CD14-positive monocyte (primary cell): ENCODE measurements at regions not wholly inside any gene's neighbourhood (a gene's known extent, or its start where the extent isn't known, plus 50 kb on each side); places are given as distances from the start of the nearest gene placed in this dataset.

ENCODE experiments used
- DNase-seq, 3 donors: peaks; one replicate each; pipeline ENCODE4 v3.0.0-alpha.2; 2011 to 2022
- H2AFZ ChIP-seq: 2 replicates; pipeline ENCODE4 v1.6.0; 2012; ENCODE audit warnings: mild to moderate bottlenecking, low read depth, low read length, inconsistent platforms; ENCODE audit not compliant: insufficient read depth, poor library complexity, severe bottlenecking
- H3K27ac ChIP-seq, 2 donors: 1 replicate in 1 of 2; 2 replicates in 1 of 2; pipeline ENCODE4 v1.5.1; 2012 to 2013; ENCODE audit warnings: low read length in 2 of 2, control low read depth in 1 of 2, inconsistent platforms in 1 of 2, low read depth in 1 of 2, mild to moderate bottlenecking in 1 of 2
- H3K27me3 ChIP-seq, 2 donors: one replicate each; pipeline versions ENCODE4 v1.6.0 to v1.6.1; 2011 to 2013; ENCODE audit warnings: low read length in 2 of 2; ENCODE audit not compliant: control insufficient read depth in 2 of 2, insufficient read depth in 2 of 2
- H3K36me3 ChIP-seq, 2 donors: replicated peaks in 1 of 2; 1 replicate in 1 of 2; 2 replicates in 1 of 2; pipeline versions ENCODE4 v1.5.1 to v1.6.1; 2012 to 2013; ENCODE audit warnings: low read length in 2 of 2, control low read depth in 1 of 2, inconsistent platforms in 1 of 2, mild to moderate bottlenecking in 1 of 2; ENCODE audit not compliant: insufficient read depth in 2 of 2, control insufficient read depth in 1 of 2
- H3K4me1 ChIP-seq, 2 donors: 1 replicate in 1 of 2; 2 replicates in 1 of 2; pipeline versions ENCODE4 v1.5.1 to v1.6.1; 2012 to 2013; ENCODE audit warnings: low read length in 2 of 2, control low read depth in 1 of 2, inconsistent platforms in 1 of 2, mild to moderate bottlenecking in 1 of 2, moderate library complexity in 1 of 2; ENCODE audit not compliant: insufficient read depth in 2 of 2, control insufficient read depth in 1 of 2
- H3K4me2 ChIP-seq: replicated peaks from 2 replicates; pipeline ENCODE3; 2012; ENCODE audit warnings: low read length, moderate library complexity, mild to moderate bottlenecking; ENCODE audit not compliant: poor library complexity, severe bottlenecking; ENCODE audit errors: extremely low read depth
- H3K4me3 ChIP-seq, 3 experiments: fragments of 200-600 bp in 1 of 3; sonication (generic) in 1 of 3; replicated peaks in 1 of 3; 1 replicate in 2 of 3; 2 replicates in 1 of 3; pipeline ENCODE4 v1.5.1; 2011 to 2013; ENCODE audit warnings: low read length in 3 of 3, mild to moderate bottlenecking in 3 of 3, control low read depth in 2 of 3, low read depth in 2 of 3, inconsistent platforms in 1 of 3, moderate library complexity in 1 of 3
- H3K79me2 ChIP-seq: 2 replicates; pipeline ENCODE4 v1.6.0; 2012; ENCODE audit warnings: mild to moderate bottlenecking, control low read depth, inconsistent platforms, low read length, moderate library complexity; ENCODE audit not compliant: insufficient read depth
- H3K9ac ChIP-seq: 2 replicates; pipeline ENCODE4 v1.6.0; 2017; ENCODE audit warnings: low read length, mild to moderate bottlenecking; ENCODE audit not compliant: insufficient read depth, poor library complexity, severe bottlenecking
- H3K9me3 ChIP-seq, 2 donors: replicated peaks in 1 of 2; 1 replicate in 1 of 2; 2 replicates in 1 of 2; pipeline versions ENCODE4 v1.5.1 to v1.6.1; 2012 to 2013; ENCODE audit warnings: low read length in 2 of 2, control low read depth in 1 of 2; ENCODE audit not compliant: control insufficient read depth in 1 of 2, insufficient read depth in 1 of 2
- H4K20me1 ChIP-seq: 2 replicates; pipeline ENCODE4 v1.6.0; 2012; ENCODE audit warnings: mild to moderate bottlenecking, low read length, control low read depth, moderate library complexity; ENCODE audit not compliant: insufficient read depth
- H3K27ac Mint-ChIP-seq, 7 donors: one replicate each; pipeline ENCODE4 v1.8.0; 2020; ENCODE audit warnings: mild to moderate bottlenecking in 7 of 7, mixed read lengths in 7 of 7, moderate library complexity in 6 of 7, inconsistent platforms in 2 of 7
- H3K27me3 Mint-ChIP-seq, 3 donors: one replicate each; pipeline ENCODE4 v1.8.0; 2021 to 2022; ENCODE audit warnings: low read depth in 3 of 3, mild to moderate bottlenecking in 3 of 3, mixed read lengths in 3 of 3, moderate library complexity in 3 of 3, inconsistent platforms in 1 of 3
- H3K36me3 Mint-ChIP-seq, 2 donors: one replicate each; pipeline ENCODE4 v1.8.0; 2020; ENCODE audit warnings: mixed read lengths in 2 of 2, inconsistent platforms in 1 of 2, mild to moderate bottlenecking in 1 of 2
- H3K4me1 Mint-ChIP-seq: one replicate; pipeline ENCODE4 v1.8.0; 2020; ENCODE audit warnings: mild to moderate bottlenecking, mixed read lengths
- H3K4me3 Mint-ChIP-seq, 2 donors: one replicate each; pipeline ENCODE4 v1.8.0; 2020; ENCODE audit warnings: mild to moderate bottlenecking in 2 of 2, mixed read lengths in 2 of 2, moderate library complexity in 1 of 2
- H3K9me3 Mint-ChIP-seq, 7 donors: one replicate each; pipeline ENCODE4 v1.8.0; 2020 to 2022; ENCODE audit warnings: mixed read lengths in 7 of 7, mild to moderate bottlenecking in 6 of 7, moderate library complexity in 6 of 7, inconsistent platforms in 2 of 7
- WGBS: methylation state at CpG from one replicate; pipeline ENCODE4 v1.1.5; 2013; ENCODE audit warnings: missing lambda C conversion rate; ENCODE audit not compliant: insufficient coverage; 5-methylcytosine and 5-hydroxymethylcytosine counted together
- intact Hi-C, 2 donors: fragments of 100-400 bp; cut with micrococcal nuclease; formaldehyde crosslinking; loops; one replicate each; pipeline versions ENCODE4 v1.15.0 to v1.15.1; 2023
- TF ChIP-seq, protein P1 (sequence below): fragments of 200-600 bp; IDR thresholded peaks from one replicate; pipeline ENCODE4 v1.8.0; 2022; ENCODE audit warnings: antibody characterized with exemption, mild to moderate bottlenecking

DNA sequence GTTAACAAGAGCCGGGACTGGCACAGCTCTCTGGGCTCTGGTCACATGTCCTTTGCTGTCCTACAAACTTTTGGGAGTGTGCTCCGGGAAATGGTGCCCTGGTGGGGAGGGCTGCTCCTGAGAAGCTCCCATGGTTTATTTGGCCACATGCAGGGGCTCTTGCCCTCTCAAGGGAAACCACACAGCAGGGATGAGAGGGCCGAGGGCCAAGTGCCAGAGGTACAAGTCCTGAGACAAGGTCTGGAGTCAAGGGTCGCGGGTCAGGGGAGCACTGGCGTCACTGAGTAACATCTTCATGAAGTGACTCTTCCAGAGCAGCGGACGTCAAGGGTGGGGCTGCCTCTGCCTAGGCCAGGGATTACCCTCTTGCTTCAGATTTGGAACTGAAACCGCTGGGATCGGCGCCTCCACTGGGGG is 1160.6 kb downstream of the TBC1D22A start:
- Histone ChIP-seq H2AFZ (no peak overlapping the region), H3K9ac (no peak overlapping the region), H3K27me3 (no peaks in the 10 kb centered on the region), H3K9me3 (peaks cover 12 to 41% of the 10 kb centered on the region in 2 donors), H3K4me1 (no peaks in the 10 kb centered on the region), H3K27ac (no peak overlapping the region), H3K36me3 (no peaks in the 10 kb centered on the region), H4K20me1 (no peaks in the 10 kb centered on the region), H3K4me2 (no peak overlapping the region), H3K79me2 (no peaks in the 10 kb centered on the region), H3K4me3 (no peak overlapping the region)
- TF ChIP-seq, protein P1, sequence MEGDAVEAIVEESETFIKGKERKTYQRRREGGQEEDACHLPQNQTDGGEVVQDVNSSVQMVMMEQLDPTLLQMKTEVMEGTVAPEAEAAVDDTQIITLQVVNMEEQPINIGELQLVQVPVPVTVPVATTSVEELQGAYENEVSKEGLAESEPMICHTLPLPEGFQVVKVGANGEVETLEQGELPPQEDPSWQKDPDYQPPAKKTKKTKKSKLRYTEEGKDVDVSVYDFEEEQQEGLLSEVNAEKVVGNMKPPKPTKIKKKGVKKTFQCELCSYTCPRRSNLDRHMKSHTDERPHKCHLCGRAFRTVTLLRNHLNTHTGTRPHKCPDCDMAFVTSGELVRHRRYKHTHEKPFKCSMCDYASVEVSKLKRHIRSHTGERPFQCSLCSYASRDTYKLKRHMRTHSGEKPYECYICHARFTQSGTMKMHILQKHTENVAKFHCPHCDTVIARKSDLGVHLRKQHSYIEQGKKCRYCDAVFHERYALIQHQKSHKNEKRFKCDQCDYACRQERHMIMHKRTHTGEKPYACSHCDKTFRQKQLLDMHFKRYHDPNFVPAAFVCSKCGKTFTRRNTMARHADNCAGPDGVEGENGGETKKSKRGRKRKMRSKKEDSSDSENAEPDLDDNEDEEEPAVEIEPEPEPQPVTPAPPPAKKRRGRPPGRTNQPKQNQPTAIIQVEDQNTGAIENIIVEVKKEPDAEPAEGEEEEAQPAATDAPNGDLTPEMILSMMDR = no peak
- Mint-ChIP-seq H3K27me3 (peaks cover 1 to 6% (median 4%) of the 10 kb centered on the region in 3 donors), H3K27ac (no peak overlapping the region), H3K9me3 (peaks cover 7 to 34% (median 26%) of the 10 kb centered on the region in 7 donors), H3K4me1 (no peaks in the 10 kb centered on the region), H3K36me3 (no peaks in the 10 kb centered on the region), H3K4me3 (no peak overlapping the region)
- DNase-seq = no peak
- WGBS = 96% methylated on average over 8 of the region's 11 CpGs
- intact Hi-C loops = no loop called here

DNA sequence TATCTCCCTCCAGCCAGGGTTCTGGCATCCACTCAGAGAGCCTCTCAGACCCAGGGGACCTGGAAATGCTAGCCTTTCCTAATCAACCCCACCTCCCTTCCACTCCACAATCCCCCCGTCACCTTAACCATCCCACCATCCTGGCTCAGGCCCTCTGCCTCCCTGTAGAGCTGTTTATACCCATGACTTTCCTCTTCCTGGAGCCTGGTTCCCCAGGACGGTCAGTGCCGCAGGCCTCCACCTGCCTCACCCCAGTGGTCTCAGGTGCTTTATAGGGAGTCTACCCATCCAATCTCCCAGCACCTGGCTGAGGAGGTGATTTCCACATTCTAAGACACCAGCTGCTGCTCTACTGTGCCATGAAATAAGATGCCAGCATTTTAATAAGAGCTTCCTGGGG is 1159.5 kb downstream of the TBC1D22A start:
- no peaks in the 10 kb centered on the region for H4K20me1 ChIP-seq
- H3K4me2 ChIP-seq = no peak overlapping the region
- H3K27me3 ChIP-seq = no peaks in the 10 kb centered on the region
- no peak overlapping the region for H3K9ac ChIP-seq
- TF ChIP-seq, protein P1 = no peak
- H3K4me1 ChIP-seq = no peaks in the 10 kb centered on the region
- Mint-ChIP-seq H3K27ac (no peak overlapping the region), H3K9me3 (peaks cover 7 to 37% (median 19%) of the 10 kb centered on the region in 7 donors), H3K27me3 (peaks cover 3 to 10% (median 4%) of the 10 kb centered on the region in 3 donors), H3K4me3 (no peak overlapping the region), H3K4me1 (no peaks in the 10 kb centered on the region), H3K36me3 (no peaks in the 10 kb centered on the region)
- no peak overlapping the region for H3K27ac ChIP-seq
- 90% methylated on average over 3 of the region's 3 CpGs for WGBS
- DNase-seq = no peak
- intact Hi-C loops = no loop called here
- H3K4me3 ChIP-seq = no peak overlapping the region
- H3K9me3 ChIP-seq = peaks cover 12 to 40% of the 10 kb centered on the region in 2 donors
- no peaks in the 10 kb centered on the region for H3K36me3 ChIP-seq
- H2AFZ ChIP-seq = no peak overlapping the region
- no peaks in the 10 kb centered on the region for H3K79me2 ChIP-seq
